GM21423 (cell line): ENCODE measurements at regions not wholly inside any gene's neighbourhood (a gene's known extent, or its start where the extent isn't known, plus 50 kb on each side); places are given as distances from the start of the nearest gene placed in this dataset.

Experiments used
- ATAC-seq: cut with Tn5 transposase; IDR thresholded peaks from one replicate; pipeline ENCODE4 v1.9.1; 2021; ENCODE audit warnings: mild to moderate bottlenecking, moderate library complexity; ENCODE audit not compliant: unreplicated experiment

GRCh38 chr12:24724814-24725213, 224.1 kb downstream of the BCAT1 start:
- no peak for ATAC-seq

DNA sequence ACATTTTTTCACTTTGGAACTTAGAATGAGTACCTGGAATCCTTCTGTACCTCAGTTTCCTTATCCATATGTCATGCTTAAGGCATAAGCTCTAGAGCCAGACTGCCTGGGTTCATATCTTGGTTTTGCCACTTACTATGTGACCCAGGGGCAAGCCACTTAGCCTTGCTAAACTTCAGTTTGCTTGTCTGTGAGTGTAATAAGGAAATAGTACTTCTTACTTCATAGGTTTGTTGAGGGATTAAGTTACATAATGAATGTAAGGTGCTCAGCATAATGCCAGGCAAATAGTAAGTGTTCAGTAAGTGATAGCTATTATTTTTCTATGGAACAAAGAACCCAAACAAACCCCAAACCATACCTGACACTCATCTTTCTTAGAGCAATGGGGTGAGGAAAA, 225.1 kb downstream of the BCAT1 start:
- no peak for ATAC-seq

DNA sequence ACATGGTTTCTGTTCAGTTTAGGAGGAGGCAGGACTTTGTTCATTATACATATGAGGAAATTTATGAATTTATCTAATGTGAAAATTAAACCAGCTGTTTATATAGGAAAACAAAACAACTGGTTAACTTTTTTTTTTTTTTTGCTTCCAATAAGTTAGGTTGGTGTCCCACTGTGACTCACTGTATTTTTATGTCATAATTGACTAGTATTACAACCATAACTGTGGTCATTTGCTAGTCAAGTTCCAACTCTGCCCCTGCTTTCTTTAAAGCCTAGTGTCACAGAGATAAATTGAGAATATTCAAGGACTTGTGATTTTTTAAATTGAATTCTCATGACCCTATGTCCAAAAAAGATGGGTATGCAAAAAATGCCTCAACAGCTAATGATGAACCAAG, 227.7 kb downstream of the BCAT1 start:
- no peak for ATAC-seq

GRCh38 chr12:24719293-24719721, 229.6 kb downstream of the BCAT1 start:
- peak; percentile 90 for ATAC-seq

- no peak for ATAC-seq
Measured at GRCh38 chr12:24718617-24719016, 230.3 kb downstream of the BCAT1 start.

DNA sequence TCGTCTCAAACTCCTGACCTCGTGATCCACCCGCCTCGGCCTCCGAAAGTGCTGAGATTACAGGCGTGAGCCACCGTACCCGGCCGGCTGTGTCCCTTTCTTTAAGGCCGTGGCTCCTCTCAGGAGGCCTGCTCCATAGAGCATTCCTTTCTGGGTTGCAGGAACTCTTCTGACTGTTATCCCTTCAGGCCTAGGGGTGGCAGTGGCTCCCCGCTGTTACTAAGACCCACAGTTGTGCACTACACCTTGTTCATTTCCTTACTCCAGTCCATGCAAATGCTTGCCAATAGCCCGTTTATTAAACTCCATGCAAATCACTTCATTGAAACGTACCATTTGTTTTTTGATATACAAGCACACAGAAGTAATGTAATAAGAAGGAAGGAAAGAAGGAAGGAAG, 234.7 kb downstream of the BCAT1 start:
- no peak for ATAC-seq

GRCh38 chr12:24711056-24712008, 237.6 kb downstream of the BCAT1 start:
- no peak for ATAC-seq

GRCh38 chr12:24709216-24709615, 239.7 kb downstream of the BCAT1 start:
- ATAC-seq = no peak

GRCh38 chr12:24708718-24709117, 240.2 kb downstream of the BCAT1 start:
- no peak for ATAC-seq

DNA sequence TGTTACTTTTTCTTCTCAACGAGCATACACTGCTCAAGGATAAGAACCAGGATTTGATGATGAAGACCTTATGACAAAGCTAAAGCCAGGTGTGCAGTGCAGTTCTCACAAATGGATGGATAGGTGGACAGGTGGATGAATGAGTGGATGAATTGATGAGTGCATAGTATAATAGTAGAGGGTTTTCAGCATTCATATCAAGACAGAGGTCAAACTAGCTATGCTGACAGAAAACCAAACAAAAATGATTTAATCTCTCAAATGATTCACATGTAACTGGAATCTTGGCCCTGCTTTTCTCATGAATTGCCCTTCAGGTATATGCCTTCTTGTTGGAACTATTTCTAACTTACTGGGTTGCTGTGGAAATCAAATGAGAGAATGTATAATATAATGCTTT, 240.9 kb downstream of the BCAT1 start:
- ATAC-seq = no peak

DNA sequence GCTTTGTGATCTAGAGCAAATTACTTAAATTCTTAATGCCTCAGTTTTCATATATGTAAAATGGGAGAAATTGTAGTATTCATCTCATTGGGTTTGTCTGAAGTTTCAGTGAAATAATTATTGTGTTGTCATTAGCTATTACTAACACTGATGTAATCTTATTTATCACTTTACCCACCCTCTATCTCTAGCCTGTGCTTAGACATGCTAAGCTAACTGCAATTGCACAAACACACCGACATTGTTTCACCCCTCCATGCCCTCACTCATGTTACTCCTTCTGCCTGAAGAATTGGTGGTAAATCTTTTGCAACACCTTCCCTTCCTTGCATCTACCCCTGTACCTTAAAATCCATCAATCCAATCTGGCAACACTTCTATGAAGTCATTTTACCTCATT, 241.6 kb downstream of the BCAT1 start:
- ATAC-seq = no peak

GRCh38 chr12:24705741-24706358, 243.1 kb downstream of the BCAT1 start:
- peak; percentile 98 for ATAC-seq

- ATAC-seq = no peak
Measured at GRCh38 chr12:24705216-24705615, 243.7 kb downstream of the BCAT1 start.

GRCh38 chr12:24701343-24701742, 247.6 kb downstream of the BCAT1 start:
- ATAC-seq = no peak

DNA sequence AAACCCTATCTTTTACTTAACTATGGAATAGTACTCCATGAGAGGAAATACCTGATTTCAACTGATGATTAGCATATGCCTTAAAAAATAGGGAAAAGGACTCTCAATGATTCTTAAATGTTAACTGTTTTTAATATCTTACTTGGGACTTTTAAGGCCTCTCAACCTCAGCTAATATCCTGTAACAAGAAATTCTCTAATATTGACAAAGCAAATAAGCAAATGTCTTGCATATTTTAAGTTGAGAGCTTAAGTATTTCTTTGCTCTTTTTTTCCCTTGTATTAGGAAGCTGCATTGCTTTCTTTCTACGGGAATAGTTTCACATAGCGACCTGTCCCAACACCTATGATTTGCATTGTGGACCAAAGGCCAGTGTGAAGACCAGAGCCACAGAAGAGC, 249.9 kb downstream of the BCAT1 start:
- ATAC-seq = no peak

- ATAC-seq = no peak
Measured at GRCh38 chr12:24697769-24698168, 251.1 kb downstream of the BCAT1 start.

DNA sequence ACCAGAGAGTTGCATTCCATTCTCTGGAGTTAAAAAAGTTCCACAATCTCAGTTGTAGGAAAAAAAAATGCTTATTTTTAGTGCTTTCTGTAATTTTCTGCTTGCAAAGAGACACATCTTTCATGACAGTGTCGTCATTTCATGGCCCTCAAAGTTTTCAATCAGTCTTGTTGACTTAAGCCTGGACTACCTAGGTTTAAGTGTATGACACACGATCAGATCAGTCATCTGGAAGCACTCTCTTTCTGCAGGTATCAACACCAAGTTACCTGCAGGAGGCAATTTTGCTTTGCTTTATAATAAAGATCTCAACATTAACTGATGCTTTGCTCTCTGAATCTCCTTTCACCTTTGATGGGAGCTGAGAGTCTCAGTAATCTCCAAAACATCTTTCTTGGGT, 251.6 kb downstream of the BCAT1 start:
- no peak for ATAC-seq

DNA sequence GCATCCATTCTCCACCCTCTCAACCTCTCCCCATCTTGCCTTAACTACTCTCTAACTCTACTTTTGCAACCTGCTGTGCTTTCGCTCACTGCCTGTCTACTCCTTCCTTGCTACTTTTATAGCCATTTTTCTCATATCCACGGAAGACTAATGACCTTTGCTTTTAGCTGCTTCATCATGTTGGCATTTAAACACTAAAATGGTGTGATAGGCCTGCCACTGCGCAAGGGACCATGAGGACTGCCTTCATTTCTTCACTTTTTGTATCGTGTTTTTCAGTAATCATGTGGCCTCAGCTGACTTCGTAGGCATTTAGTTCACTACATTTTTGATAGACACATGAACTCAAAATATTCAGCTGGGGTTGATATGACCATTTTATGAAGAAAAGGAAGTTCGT, 252.1 kb downstream of the BCAT1 start:
- ATAC-seq = no peak

GRCh38 chr12:24695657-24696329, 253.1 kb downstream of the BCAT1 start:
- ATAC-seq = no peak

DNA sequence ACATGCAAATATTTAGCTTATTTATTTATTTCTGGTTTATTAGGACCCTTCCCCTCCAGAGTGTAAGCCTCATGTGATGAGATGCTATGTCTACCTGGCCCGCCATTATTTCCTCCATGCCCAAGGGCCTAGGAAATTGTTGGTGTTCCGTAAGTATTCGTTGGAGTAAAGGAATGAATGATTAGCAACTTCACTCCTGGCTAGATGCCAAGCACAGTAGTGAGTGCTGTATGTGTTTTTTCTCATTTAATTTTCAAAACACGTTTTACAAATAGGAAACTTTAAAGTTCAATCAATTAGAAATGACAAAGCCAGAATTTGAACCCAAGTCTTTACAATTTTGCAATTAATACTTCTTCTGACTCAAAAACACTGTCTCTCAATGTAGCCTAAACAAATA, 253.8 kb downstream of the BCAT1 start:
- ATAC-seq = no peak

- no peak for ATAC-seq
Measured at GRCh38 chr12:24688601-24689000, 260.3 kb downstream of the BCAT1 start.

DNA sequence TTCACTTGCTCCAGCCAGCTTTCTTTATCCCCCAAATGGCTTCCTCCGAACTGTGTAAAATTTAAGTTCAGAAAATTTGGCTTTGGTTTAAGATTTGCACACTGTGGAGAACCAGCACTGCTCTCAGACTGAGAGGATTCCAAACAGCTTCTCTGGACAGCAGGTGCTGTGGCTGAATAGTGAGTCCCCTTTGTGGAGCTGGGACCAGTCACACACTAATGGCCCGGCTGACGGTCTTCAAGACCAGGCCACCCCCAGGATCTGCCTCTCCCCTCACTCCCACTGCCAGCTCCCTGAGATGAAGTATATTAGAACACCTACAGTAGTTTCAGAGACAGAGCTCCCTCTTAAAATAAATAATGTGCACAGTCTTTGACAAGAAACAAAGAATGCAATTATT, 267.3 kb downstream of the BCAT1 start:
- ATAC-seq = no peak
